HEK293 (cell line): ENCODE measurements at regions not wholly inside any gene's neighbourhood (a gene's known extent, or its start where the extent isn't known, plus 50 kb on each side); places are given as distances from the start of the nearest gene placed in this dataset.

Experiments
- CTCF ChIA-PET: fragments of 350-600 bp; formaldehyde crosslinking; extraction: SDS; loops from one replicate; lab custom pipeline; 2021; ENCODE audit warnings: antibody characterized with exemption; lab: Yijun Ruan, JAX
- POLR2A ChIA-PET: fragments of 300-600 bp; formaldehyde crosslinking; extraction: SDS; loops from one replicate; lab custom pipeline; 2020; ENCODE audit warnings: antibody characterized with exemption, inconsistent platforms; lab: Yijun Ruan, JAX
- H3K27ac ChIP-seq: fragments of 200-500 bp; sonication (Bioruptor generic); 2 replicates; pipeline ENCODE4 v1.5.1; 2014; ENCODE audit warnings: low read depth, low read length, control low read depth, inconsistent platforms; ENCODE audit errors: extremely low read depth
- H3K36me3 ChIP-seq, 2 experiments: fragments of 200-500 bp in 1 of 2; sonication (Bioruptor generic) in 1 of 2; 1 replicate in 1 of 2; 2 replicates in 1 of 2; pipeline ENCODE4 v1.5.1; 2014 to 2017; ENCODE audit warnings: inconsistent platforms in 2 of 2, low read length in 2 of 2; ENCODE audit not compliant: control insufficient read depth in 2 of 2, insufficient read depth in 1 of 2
- H3K4me1 ChIP-seq: fragments of 200-500 bp; sonication (Bioruptor generic); 2 replicates; pipeline ENCODE4 v1.5.1; 2014; ENCODE audit warnings: mild to moderate bottlenecking, low read length, inconsistent platforms; ENCODE audit not compliant: control insufficient read depth, insufficient read depth
- H3K4me3 ChIP-seq: 2 replicates; pipeline ENCODE4 v1.5.1; 2011; ENCODE audit warnings: low read depth, mild to moderate bottlenecking, control low read depth, low read length, moderate library complexity
- H3K9me3 ChIP-seq: fragments of 200-500 bp; sonication (Bioruptor generic); 2 replicates; pipeline ENCODE4 v1.5.1; 2014; ENCODE audit warnings: low read depth, low read length, inconsistent platforms; ENCODE audit not compliant: control insufficient read depth, insufficient read depth
- CTCF ChIP-seq: fragments of 450-650 bp; formaldehyde crosslinking; IDR thresholded peaks from 2 replicates; pipeline ENCODE4 v1.5.1; 2016; ENCODE audit warnings: missing biosample characterization, missing genetic modification characterization
- FEZF1 ChIP-seq: fragments of 450-650 bp; formaldehyde crosslinking; IDR thresholded peaks from 2 replicates; pipeline ENCODE4 v1.5.1; 2016; ENCODE audit warnings: missing biosample characterization, missing genetic modification characterization
- OVOL3 ChIP-seq: fragments of 450-650 bp; formaldehyde crosslinking; IDR thresholded peaks from 2 replicates; pipeline ENCODE4 v1.5.1; 2016; ENCODE audit warnings: missing biosample characterization, missing genetic modification characterization
- PRDM1 ChIP-seq: fragments of 450-650 bp; formaldehyde crosslinking; IDR thresholded peaks from 2 replicates; pipeline ENCODE4; 2016; ENCODE audit warnings: missing biosample characterization, missing genetic modification characterization
- ZBTB17 ChIP-seq: fragments of 450-650 bp; formaldehyde crosslinking; IDR thresholded peaks from 2 replicates; pipeline ENCODE4 v1.5.1; 2016; ENCODE audit warnings: missing biosample characterization, missing genetic modification characterization
- ZBTB44 ChIP-seq: fragments of 450-650 bp; IDR thresholded peaks from 2 replicates; pipeline ENCODE4 v1.5.1; 2018; ENCODE audit warnings: missing biosample characterization, mild to moderate bottlenecking, missing genetic modification characterization
- ZFHX2 ChIP-seq: fragments of 450-650 bp; formaldehyde crosslinking; conservative IDR thresholded peaks from 2 replicates; pipeline ENCODE4 v1.5.1; 2016; ENCODE audit warnings: missing biosample characterization, missing genetic modification characterization
- ZFP37 ChIP-seq: fragments of 450-650 bp; formaldehyde crosslinking; IDR thresholded peaks from 2 replicates; pipeline ENCODE4 v1.5.1; 2016; ENCODE audit warnings: missing biosample characterization, missing genetic modification characterization
- ZFP41 ChIP-seq: fragments of 450-650 bp; formaldehyde crosslinking; IDR thresholded peaks from 2 replicates; pipeline ENCODE4 v1.5.1; 2016; ENCODE audit warnings: missing biosample characterization, missing genetic modification characterization, borderline replicate concordance
- ZNF112 ChIP-seq: fragments of 450-650 bp; formaldehyde crosslinking; IDR thresholded peaks from 2 replicates; pipeline ENCODE4 v1.5.0; 2017; ENCODE audit warnings: missing biosample characterization, missing genetic modification characterization
- ZNF202 ChIP-seq: fragments of 450-650 bp; formaldehyde crosslinking; IDR thresholded peaks from 2 replicates; pipeline ENCODE4 v1.5.1; 2016; ENCODE audit warnings: missing biosample characterization, missing genetic modification characterization, borderline replicate concordance
- ZNF23 ChIP-seq: fragments of 450-650 bp; formaldehyde crosslinking; IDR thresholded peaks from 2 replicates; pipeline ENCODE4 v1.5.1; 2016; ENCODE audit warnings: missing biosample characterization, missing genetic modification characterization, borderline replicate concordance
- ZNF24 ChIP-seq: fragments of 450-650 bp; formaldehyde crosslinking; IDR thresholded peaks from 2 replicates; pipeline ENCODE4 v1.5.1; 2016; ENCODE audit warnings: missing biosample characterization, missing genetic modification characterization
- ZNF280D ChIP-seq: fragments of 450-650 bp; formaldehyde crosslinking; IDR thresholded peaks from 2 replicates; pipeline ENCODE4 v1.5.1; 2016; ENCODE audit warnings: missing biosample characterization, missing genetic modification characterization
- ZNF341 ChIP-seq: fragments of 450-650 bp; formaldehyde crosslinking; IDR thresholded peaks from 2 replicates; pipeline ENCODE4; 2016; ENCODE audit warnings: low read depth, missing biosample characterization, missing genetic modification characterization
- ZNF354C ChIP-seq: fragments of 450-650 bp; formaldehyde crosslinking; IDR thresholded peaks from 2 replicates; pipeline ENCODE4 v1.5.1; 2016; ENCODE audit warnings: missing biosample characterization, missing genetic modification characterization, low read depth, borderline replicate concordance
- ZNF473 ChIP-seq: fragments of 450-650 bp; formaldehyde crosslinking; IDR thresholded peaks from 2 replicates; pipeline ENCODE4 v1.5.1; 2017; ENCODE audit warnings: missing biosample characterization, missing genetic modification characterization
- ZNF529 ChIP-seq: fragments of 450-650 bp; formaldehyde crosslinking; IDR thresholded peaks from 2 replicates; pipeline ENCODE4 v1.5.1; 2017; ENCODE audit warnings: missing genetic modification characterization, missing biosample characterization; ENCODE audit not compliant: insufficient replicate concordance
- ZNF571 ChIP-seq: fragments of 450-650 bp; formaldehyde crosslinking; IDR thresholded peaks from 2 replicates; pipeline ENCODE4 v1.5.0; 2017; ENCODE audit warnings: missing biosample characterization, missing genetic modification characterization
- ZNF596 ChIP-seq: fragments of 450-650 bp; IDR thresholded peaks from 2 replicates; pipeline ENCODE4 v1.5.0; 2018; ENCODE audit warnings: missing biosample characterization, mild to moderate bottlenecking, missing genetic modification characterization, moderate library complexity
- ZNF610 ChIP-seq: fragments of 450-650 bp; formaldehyde crosslinking; IDR thresholded peaks from 2 replicates; pipeline ENCODE4 v1.5.1; 2016; ENCODE audit warnings: missing biosample characterization, missing genetic modification characterization, borderline replicate concordance
- ZNF621 ChIP-seq: fragments of 450-650 bp; formaldehyde crosslinking; IDR thresholded peaks from 2 replicates; pipeline ENCODE4 v1.5.1; 2017; ENCODE audit warnings: missing biosample characterization, missing genetic modification characterization
- ZNF645 ChIP-seq: fragments of 450-650 bp; formaldehyde crosslinking; IDR thresholded peaks from 2 replicates; pipeline ENCODE4; 2016; ENCODE audit warnings: missing biosample characterization, missing genetic modification characterization
- ZNF660 ChIP-seq: fragments of 450-650 bp; IDR thresholded peaks from 2 replicates; pipeline ENCODE4 v1.5.1; 2018; ENCODE audit warnings: missing biosample characterization, mild to moderate bottlenecking, missing genetic modification characterization
- ZNF664 ChIP-seq: fragments of 450-650 bp; formaldehyde crosslinking; IDR thresholded peaks from 2 replicates; pipeline ENCODE4 v1.5.1; 2016; ENCODE audit warnings: missing biosample characterization, missing genetic modification characterization
- ZNF677 ChIP-seq: fragments of 450-650 bp; IDR thresholded peaks from 2 replicates; pipeline ENCODE4 v1.5.0; 2018; ENCODE audit warnings: missing biosample characterization, mild to moderate bottlenecking, missing genetic modification characterization, moderate library complexity
- ZNF843 ChIP-seq: fragments of 450-650 bp; formaldehyde crosslinking; IDR thresholded peaks from 2 replicates; pipeline ENCODE4 v1.5.1; 2016; ENCODE audit warnings: missing biosample characterization, missing genetic modification characterization
- ZSCAN18 ChIP-seq: fragments of 450-650 bp; formaldehyde crosslinking; IDR thresholded peaks from 2 replicates; pipeline ENCODE4 v1.5.1; 2016; ENCODE audit warnings: missing biosample characterization, missing genetic modification characterization

GRCh38 chr2:171225302-171225980, 64.7 kb upstream of the TLK1 start:
- H3K4me1 ChIP-seq = no peaks in the 10 kb centered on the region
- TF ChIP-seq ZNF645 (tag by site-specific recombination) = no peak
- TF ChIP-seq ZNF596 (tag by site-specific recombination) = no peak
- TF ChIP-seq ZNF677 (tag by site-specific recombination) = no peak
- TF ChIP-seq ZNF473 = no peak
- peak; percentile 75 for TF ChIP-seq PRDM1 (tag by site-specific recombination)
- no peak for TF ChIP-seq ZNF621 (tag by site-specific recombination)
- no peak for TF ChIP-seq ZSCAN18 (tag by site-specific recombination)
- TF ChIP-seq ZFP37 (tag by site-specific recombination) = 0 out of 2 replicates have a peak, but pooled peaks have one; percentile 19
- peak; percentile 66 for TF ChIP-seq FEZF1 (tag by site-specific recombination)
- peak; percentile 32 for TF ChIP-seq ZFHX2 (tag by site-specific recombination)
- H3K9me3 ChIP-seq = no peaks in the 10 kb centered on the region
- ChIA-PET POLR2A (no interaction called here), CTCF (no interaction called here)
- H3K36me3 ChIP-seq = no peaks in the 10 kb centered on the region
- no peak overlapping the region for H3K4me3 ChIP-seq
- no peak overlapping the region for H3K27ac ChIP-seq

- ChIA-PET POLR2A (no interaction called here), CTCF (no interaction called here)
- Histone ChIP-seq H3K9me3 (no peaks in the 10 kb centered on the region), H3K4me1 (no peaks in the 10 kb centered on the region), H3K36me3 (no peaks in the 10 kb centered on the region), H3K27ac (no peak overlapping the region), H3K4me3 (no peak overlapping the region)
- TF ChIP-seq ZBTB17 (tag by site-specific recombination) (no peak), ZNF24 (tag by site-specific recombination) (no peak), ZNF610 (no peak), ZNF354C (no peak), ZFP41 (tag by site-specific recombination) (no peak), ZNF571 (tag by site-specific recombination) (no peak), ZNF23 (tag by site-specific recombination) (no peak), ZBTB44 (tag by site-specific recombination) (no peak), ZNF112 (tag by site-specific recombination) (no peak), ZNF529 (tag by site-specific recombination) (no peak), OVOL3 (tag by site-specific recombination) (no peak), CTCF (tag by site-specific recombination) (no peak), ZNF202 (tag by site-specific recombination) (no peak), ZNF843 (tag by site-specific recombination) (no peak), ZNF341 (no peak), ZNF280D (tag by site-specific recombination) (no peak), ZNF664 (no peak), ZNF660 (tag by site-specific recombination) (no peak)
Observed at GRCh38 chr2:171217330-171217729, 56.6 kb upstream of the TLK1 start.
